ENCODE measurements at regions not wholly inside any gene's neighbourhood (a gene's known extent, or its start where the extent isn't known, plus 50 kb on each side); places are given as distances from the start of the nearest gene placed in this dataset.
A peak's percentile ranks its signal among the peaks of the same experiment; 100 is the strongest.

- TF ChIP-seq MNT (IDR thresholded peaks at IDR 0.05) = no peak
- peak; percentile 69; the same call in 1 of the 2 replicates for TF ChIP-seq ZSCAN9 (CRISPR knock-in tag; IDR thresholded peaks at IDR 0.05; ENCODE audit: borderline replicate concordance)
- peak; percentile 61 for TF ChIP-seq YY1 (IDR thresholded peaks at IDR 0.05; ENCODE audit: insufficient read depth, insufficient replicate concordance, low read depth, low read length)
- TF ChIP-seq THAP7 (CRISPR knock-in tag; IDR thresholded peaks at IDR 0.05) = no peak
- TF ChIP-seq PHF21A (CRISPR knock-in tag; IDR thresholded peaks at IDR 0.05) = peak; percentile 44; the same call in 1 of the 2 replicates
- TF ChIP-seq, protein P1, sequence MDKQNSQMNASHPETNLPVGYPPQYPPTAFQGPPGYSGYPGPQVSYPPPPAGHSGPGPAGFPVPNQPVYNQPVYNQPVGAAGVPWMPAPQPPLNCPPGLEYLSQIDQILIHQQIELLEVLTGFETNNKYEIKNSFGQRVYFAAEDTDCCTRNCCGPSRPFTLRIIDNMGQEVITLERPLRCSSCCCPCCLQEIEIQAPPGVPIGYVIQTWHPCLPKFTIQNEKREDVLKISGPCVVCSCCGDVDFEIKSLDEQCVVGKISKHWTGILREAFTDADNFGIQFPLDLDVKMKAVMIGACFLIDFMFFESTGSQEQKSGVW (CRISPR knock-in tag; IDR thresholded peaks at IDR 0.05; ENCODE audit: borderline replicate concordance) = no peak
- TF ChIP-seq ZFP36L2 (CRISPR knock-in tag; IDR thresholded peaks at IDR 0.05) = no peak
- peak; percentile 16; the same call in 1 of the 2 replicates for TF ChIP-seq ZMYM3 (CRISPR knock-in tag; IDR thresholded peaks at IDR 0.05)
- TF ChIP-seq, protein P2, sequence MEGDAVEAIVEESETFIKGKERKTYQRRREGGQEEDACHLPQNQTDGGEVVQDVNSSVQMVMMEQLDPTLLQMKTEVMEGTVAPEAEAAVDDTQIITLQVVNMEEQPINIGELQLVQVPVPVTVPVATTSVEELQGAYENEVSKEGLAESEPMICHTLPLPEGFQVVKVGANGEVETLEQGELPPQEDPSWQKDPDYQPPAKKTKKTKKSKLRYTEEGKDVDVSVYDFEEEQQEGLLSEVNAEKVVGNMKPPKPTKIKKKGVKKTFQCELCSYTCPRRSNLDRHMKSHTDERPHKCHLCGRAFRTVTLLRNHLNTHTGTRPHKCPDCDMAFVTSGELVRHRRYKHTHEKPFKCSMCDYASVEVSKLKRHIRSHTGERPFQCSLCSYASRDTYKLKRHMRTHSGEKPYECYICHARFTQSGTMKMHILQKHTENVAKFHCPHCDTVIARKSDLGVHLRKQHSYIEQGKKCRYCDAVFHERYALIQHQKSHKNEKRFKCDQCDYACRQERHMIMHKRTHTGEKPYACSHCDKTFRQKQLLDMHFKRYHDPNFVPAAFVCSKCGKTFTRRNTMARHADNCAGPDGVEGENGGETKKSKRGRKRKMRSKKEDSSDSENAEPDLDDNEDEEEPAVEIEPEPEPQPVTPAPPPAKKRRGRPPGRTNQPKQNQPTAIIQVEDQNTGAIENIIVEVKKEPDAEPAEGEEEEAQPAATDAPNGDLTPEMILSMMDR (CRISPR knock-in tag; IDR thresholded peaks at IDR 0.05) = no peak
- 0 out of 2 replicates have a peak, but pooled peaks have one; percentile 44 for TF ChIP-seq ZNF747 (CRISPR knock-in tag; IDR thresholded peaks at IDR 0.05; ENCODE audit: borderline replicate concordance)
- TF ChIP-seq NR3C1 (CRISPR knock-in tag; IDR thresholded peaks at IDR 0.05) = no peak
- TF ChIP-seq ARID3A (IDR thresholded peaks at IDR 0.05; ENCODE audit: low read depth, low read length) = peak; percentile 97
- TF ChIP-seq SMAD9 (CRISPR knock-in tag; IDR thresholded peaks at IDR 0.05) = no peak
- no peak for TF ChIP-seq NFYC (CRISPR knock-in tag; IDR thresholded peaks at IDR 0.05)
- TF ChIP-seq ZNF280D (CRISPR knock-in tag; IDR thresholded peaks at IDR 0.05) = no peak
Measured at GRCh38 chr1:168801032-168801745, 72.2 kb upstream of the DPT start (continued).
